ENCODE measurements at regions not wholly inside any gene's neighbourhood (a gene's known extent, or its start where the extent isn't known, plus 50 kb on each side); places are given as distances from the start of the nearest gene placed in this dataset.

DNA sequence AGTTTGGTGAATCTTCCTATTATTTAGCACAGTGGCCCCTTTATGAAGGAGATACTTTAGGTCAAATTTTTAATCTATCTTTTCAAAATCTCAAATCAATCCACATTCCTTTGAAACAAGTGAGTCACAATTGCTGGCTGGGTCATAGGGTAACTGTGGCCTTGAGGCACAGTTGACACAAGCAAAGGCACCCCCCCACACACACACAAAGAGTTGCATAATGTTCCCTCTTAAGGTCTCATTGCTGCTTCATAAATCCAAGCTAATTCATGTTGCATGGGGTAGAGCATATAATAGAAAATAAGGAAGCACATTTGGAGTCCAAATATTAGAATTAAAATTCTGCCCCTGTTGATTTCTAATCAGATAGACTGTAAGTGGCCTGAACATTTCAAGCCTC is 171.5 kb downstream of the DLEU7 start:
- Histone ChIP-seq H3K4me1 (ENCODE audit: insufficient read depth, low read length) (no peaks in the 10 kb centered on the region), H3K36me3 (ENCODE audit: insufficient read depth, low read depth, low read length) (no peaks in the 10 kb centered on the region), H3K9ac (ENCODE audit: low read depth, low read length) (no peak overlapping the region), H3K4me3 (ENCODE audit: low read length) (no peak overlapping the region), H3K27ac (ENCODE audit: low read length) (no peak overlapping the region), H3K9me3 (ENCODE audit: insufficient read depth, low read depth, low read length) (no peaks in the 10 kb centered on the region), H3K27me3 (ENCODE audit: insufficient read depth, low read length) (no peaks in the 10 kb centered on the region)

DNA sequence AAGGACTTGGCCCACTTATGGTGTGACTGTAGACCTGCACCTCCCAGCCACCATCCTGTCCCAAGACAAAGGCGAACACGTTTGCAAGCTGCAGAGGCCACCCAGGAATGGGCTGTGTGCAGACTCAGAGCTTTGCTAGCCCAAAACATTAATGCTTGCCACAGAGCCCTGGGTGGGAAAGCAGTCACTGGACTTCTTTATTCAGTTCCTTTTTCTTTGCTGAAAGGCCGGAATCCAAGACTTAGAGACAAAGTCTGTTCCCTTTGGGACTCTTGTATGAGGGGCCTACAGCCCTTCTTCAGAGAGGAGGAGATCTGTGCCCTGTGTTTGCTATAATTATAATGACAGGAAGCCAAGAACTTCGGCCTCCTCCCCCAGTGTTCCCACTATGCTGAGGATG is 167.8 kb downstream of the DLEU7 start:
- Histone ChIP-seq H3K27ac (ENCODE audit: low read length) (no peak overlapping the region), H3K9ac (ENCODE audit: low read depth, low read length) (no peak overlapping the region), H3K4me1 (ENCODE audit: insufficient read depth, low read length) (no peaks in the 10 kb centered on the region), H3K36me3 (ENCODE audit: insufficient read depth, low read depth, low read length) (no peaks in the 10 kb centered on the region), H3K9me3 (ENCODE audit: insufficient read depth, low read depth, low read length) (no peaks in the 10 kb centered on the region), H3K4me3 (ENCODE audit: low read length) (no peak overlapping the region), H3K27me3 (ENCODE audit: insufficient read depth, low read length) (no peaks in the 10 kb centered on the region)

DNA sequence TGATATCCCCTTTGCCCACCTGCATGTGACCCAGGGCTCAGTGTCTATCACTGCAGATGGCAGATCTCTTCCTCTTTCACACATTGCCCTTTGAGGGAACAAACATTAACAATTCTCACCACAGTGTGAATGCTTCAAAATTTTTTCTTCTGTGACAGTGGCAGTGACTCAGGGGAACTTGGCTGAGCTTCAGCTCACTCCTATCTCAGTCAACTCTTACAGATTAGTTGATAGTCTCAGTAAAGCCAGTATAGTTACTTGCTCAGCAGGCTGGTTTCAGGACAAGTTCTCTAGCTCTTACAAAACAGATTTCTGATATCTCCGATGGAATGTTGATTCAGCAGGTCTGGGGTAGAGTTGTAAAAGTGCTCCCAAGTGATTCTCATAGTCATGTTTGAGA is 166.9 kb downstream of the DLEU7 start:
- H3K4me3 ChIP-seq (ENCODE audit: low read length): no peak overlapping the region
- H3K9ac ChIP-seq (ENCODE audit: low read depth, low read length): no peak overlapping the region
- no peaks in the 10 kb centered on the region for H3K9me3 ChIP-seq (ENCODE audit: insufficient read depth, low read depth, low read length)
- no peaks in the 10 kb centered on the region for H3K27me3 ChIP-seq (ENCODE audit: insufficient read depth, low read length)
- H3K36me3 ChIP-seq (ENCODE audit: insufficient read depth, low read depth, low read length): no peaks in the 10 kb centered on the region
- H3K27ac ChIP-seq (ENCODE audit: low read length): no peak overlapping the region
- no peaks in the 10 kb centered on the region for H3K4me1 ChIP-seq (ENCODE audit: insufficient read depth, low read length)

DNA sequence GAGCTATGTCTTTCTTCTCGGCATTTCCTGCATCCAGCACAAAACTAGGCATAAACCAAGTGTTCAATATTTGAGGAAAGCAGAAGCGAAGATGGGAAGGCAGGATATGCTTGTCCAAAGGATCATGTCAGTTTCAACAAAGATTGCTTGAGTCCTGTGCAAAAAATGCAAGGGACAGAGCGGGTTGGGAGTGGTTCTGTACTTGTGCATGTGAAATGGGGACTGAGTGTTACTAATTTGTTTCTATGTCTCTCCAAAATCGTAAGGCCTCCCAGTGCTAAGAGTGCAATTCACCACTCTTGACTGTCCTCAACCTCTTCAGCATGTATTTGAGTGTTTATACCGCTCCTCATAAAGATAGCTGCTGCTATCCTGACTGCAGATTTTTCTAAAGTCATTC is 166.2 kb downstream of the DLEU7 start:
- Histone ChIP-seq H3K9ac (ENCODE audit: low read depth, low read length) (no peak overlapping the region), H3K27ac (ENCODE audit: low read length) (no peak overlapping the region), H3K9me3 (ENCODE audit: insufficient read depth, low read depth, low read length) (no peaks in the 10 kb centered on the region), H3K36me3 (ENCODE audit: insufficient read depth, low read depth, low read length) (no peaks in the 10 kb centered on the region), H3K27me3 (ENCODE audit: insufficient read depth, low read length) (no peaks in the 10 kb centered on the region), H3K4me3 (ENCODE audit: low read length) (no peak overlapping the region), H3K4me1 (ENCODE audit: insufficient read depth, low read length) (no peaks in the 10 kb centered on the region)

DNA sequence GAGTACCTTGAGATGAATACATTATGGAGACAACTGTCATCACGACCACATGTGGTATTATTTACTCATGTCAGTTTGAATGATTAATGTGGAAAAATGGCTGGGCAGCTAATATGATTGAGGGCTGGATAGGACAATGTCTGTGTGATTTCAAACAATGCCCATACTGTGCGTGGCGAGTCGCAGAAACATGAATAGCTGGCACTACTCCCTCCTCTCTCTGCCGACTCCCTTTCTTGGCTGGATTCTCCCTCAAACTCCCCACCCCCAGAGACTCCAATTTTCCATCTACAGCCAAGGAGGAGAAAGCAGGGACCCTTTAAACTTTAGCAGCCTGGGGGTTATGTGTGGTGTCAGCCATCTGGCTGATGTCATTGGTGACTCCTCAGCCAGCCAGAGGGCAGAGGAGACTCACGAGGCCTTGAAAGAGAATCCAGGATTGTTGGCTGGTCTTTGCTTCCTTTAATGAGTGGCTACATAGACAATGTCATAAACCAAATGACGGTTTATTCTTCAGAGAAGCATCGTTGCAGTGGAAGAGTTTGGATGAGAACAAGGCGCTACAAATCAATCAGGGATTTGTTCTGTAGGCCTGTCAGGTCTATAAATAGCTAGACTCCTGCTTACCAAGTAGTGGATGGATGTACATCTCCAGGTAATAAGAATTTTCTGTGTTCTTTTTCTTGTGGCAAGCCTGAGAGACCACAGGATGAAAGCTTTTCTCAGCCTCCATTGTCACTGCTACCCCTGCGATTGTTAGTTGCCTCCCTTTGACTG is 165.6 kb downstream of the DLEU7 start:
- no peaks in the 10 kb centered on the region for H3K27me3 ChIP-seq (ENCODE audit: insufficient read depth, low read length)
- H3K4me1 ChIP-seq (ENCODE audit: insufficient read depth, low read length): no peaks in the 10 kb centered on the region; the same call in 1 of the 2 replicates
- no peaks in the 10 kb centered on the region for H3K36me3 ChIP-seq (ENCODE audit: insufficient read depth, low read depth, low read length)
- no peaks in the 10 kb centered on the region for H3K9me3 ChIP-seq (ENCODE audit: insufficient read depth, low read depth, low read length)
- no peak overlapping the region for H3K9ac ChIP-seq (ENCODE audit: low read depth, low read length)
- no peak overlapping the region for H3K4me3 ChIP-seq (ENCODE audit: low read length)
- H3K27ac ChIP-seq (ENCODE audit: low read length): no peak overlapping the region

DNA sequence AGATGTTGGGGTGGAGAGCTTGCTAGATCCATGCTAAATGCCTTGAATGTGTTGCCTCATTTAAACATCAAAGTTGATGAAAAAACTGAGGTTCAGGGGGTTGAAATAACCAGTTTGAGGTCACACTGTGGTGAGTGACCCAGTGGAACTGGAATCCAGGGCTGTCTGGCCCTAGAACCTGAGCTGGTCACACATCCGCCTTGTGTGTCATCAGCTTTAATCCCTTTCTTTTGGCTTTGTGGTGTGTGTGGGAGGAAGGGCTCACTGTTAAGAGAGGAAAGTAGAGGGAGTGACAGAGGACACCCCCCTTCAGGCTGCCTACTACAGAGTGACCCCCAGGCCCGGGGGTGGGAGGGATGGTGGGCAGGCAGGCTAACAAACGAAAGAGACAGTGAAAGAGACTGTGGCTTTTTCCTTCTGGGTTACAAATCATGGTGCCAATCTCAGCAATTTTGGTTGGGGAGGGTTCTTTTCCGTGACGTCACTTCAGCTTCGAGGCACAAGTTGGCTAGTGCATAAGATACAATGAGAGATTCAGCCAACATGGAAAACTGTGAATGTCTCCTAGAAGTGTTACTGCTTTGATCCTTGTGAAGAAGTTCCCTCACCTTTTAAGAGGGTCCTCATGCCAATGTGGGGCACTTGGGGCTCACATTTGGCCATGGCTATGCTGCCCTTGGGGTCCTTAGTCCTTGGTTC is 164.9 kb downstream of the DLEU7 start:
- no peak overlapping the region for H3K27ac ChIP-seq (ENCODE audit: low read length)
- no peaks in the 10 kb centered on the region for H3K9me3 ChIP-seq (ENCODE audit: insufficient read depth, low read depth, low read length)
- no peaks in the 10 kb centered on the region for H3K27me3 ChIP-seq (ENCODE audit: insufficient read depth, low read length)
- H3K9ac ChIP-seq (ENCODE audit: low read depth, low read length): no peak overlapping the region
- no peaks in the 10 kb centered on the region; the same call in 1 of the 2 replicates for H3K4me1 ChIP-seq (ENCODE audit: insufficient read depth, low read length)
- no peak overlapping the region for H3K4me3 ChIP-seq (ENCODE audit: low read length)
- no peaks in the 10 kb centered on the region for H3K36me3 ChIP-seq (ENCODE audit: insufficient read depth, low read depth, low read length)

DNA sequence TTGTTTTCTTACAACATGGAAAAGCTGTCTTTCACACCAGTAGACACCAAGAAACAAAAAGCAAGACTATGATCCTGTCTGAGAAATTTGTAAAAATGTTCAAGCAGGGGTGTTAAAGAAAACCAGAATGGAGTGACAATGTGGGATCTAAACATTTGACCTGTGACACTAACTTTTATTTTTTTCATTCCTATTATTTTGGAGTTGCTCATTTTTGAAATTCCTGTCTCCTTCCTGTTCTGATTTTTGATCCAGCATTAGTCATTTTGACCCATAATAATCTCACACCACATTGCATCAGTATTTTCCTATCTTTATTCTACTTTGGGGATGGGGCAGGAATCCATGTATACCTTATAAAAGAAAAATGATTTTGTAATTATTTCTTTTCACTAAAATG is 164.2 kb downstream of the DLEU7 start:
- Histone ChIP-seq H3K27me3 (ENCODE audit: insufficient read depth, low read length) (no peaks in the 10 kb centered on the region), H3K36me3 (ENCODE audit: insufficient read depth, low read depth, low read length) (no peaks in the 10 kb centered on the region), H3K4me3 (ENCODE audit: low read length) (no peak overlapping the region), H3K9me3 (ENCODE audit: insufficient read depth, low read depth, low read length) (no peaks in the 10 kb centered on the region), H3K4me1 (ENCODE audit: insufficient read depth, low read length) (no peaks in the 10 kb centered on the region; the same call in 1 of the 2 replicates), H3K27ac (ENCODE audit: low read length) (no peak overlapping the region), H3K9ac (ENCODE audit: low read depth, low read length) (no peak overlapping the region)

DNA sequence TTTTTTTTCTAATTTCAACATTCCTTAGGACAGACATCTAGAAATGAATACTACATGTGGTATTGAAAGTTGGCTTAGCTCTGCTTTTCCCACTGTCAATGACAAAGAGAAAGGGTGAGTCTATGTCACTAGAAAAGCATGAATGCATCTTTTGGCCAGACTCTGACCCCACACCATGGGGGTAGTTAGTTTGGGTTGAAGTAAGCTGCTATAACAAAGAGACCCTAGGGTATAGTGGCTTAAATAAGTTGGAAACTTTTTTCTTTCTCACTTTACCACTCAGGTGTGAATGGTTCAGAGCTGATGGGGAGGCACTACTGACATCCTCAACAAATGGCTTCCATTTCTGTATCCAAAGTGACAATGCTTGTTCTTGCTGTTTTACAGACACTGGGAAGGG is 161.5 kb downstream of the DLEU7 start:
- Histone ChIP-seq H3K9me3 (ENCODE audit: insufficient read depth, low read depth, low read length) (no peaks in the 10 kb centered on the region), H3K36me3 (ENCODE audit: insufficient read depth, low read depth, low read length) (no peaks in the 10 kb centered on the region), H3K27me3 (ENCODE audit: insufficient read depth, low read length) (no peaks in the 10 kb centered on the region), H3K4me1 (ENCODE audit: insufficient read depth, low read length) (peaks cover 6% of the 10 kb centered on the region; the same call in 1 of the 2 replicates), H3K27ac (ENCODE audit: low read length) (no peak overlapping the region), H3K9ac (ENCODE audit: low read depth, low read length) (no peak overlapping the region), H3K4me3 (ENCODE audit: low read length) (no peak overlapping the region)

DNA sequence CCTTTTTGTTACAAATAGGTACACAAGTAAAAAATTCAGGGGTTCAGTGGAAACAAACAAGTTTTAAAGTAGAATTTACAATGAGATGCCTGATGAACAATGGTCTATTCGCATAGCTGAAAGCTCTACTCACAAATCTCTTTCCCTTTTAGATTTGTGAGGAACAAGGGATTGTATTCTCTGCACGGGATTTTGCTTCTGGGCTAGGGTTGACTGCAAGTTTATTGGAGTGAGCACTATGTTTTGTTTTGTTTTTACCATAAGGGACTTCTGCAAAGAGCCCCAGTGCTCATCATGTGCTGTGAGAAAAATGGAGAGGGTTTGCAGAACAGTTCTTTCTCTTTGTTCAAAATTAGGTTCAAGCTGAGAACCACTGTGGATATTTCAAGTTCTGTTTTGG is 160.5 kb downstream of the DLEU7 start:
- Histone ChIP-seq H3K36me3 (ENCODE audit: insufficient read depth, low read depth, low read length) (no peaks in the 10 kb centered on the region), H3K9me3 (ENCODE audit: insufficient read depth, low read depth, low read length) (no peaks in the 10 kb centered on the region), H3K27ac (ENCODE audit: low read length) (no peak overlapping the region), H3K4me3 (ENCODE audit: low read length) (no peak overlapping the region), H3K9ac (ENCODE audit: low read depth, low read length) (no peak overlapping the region), H3K27me3 (ENCODE audit: insufficient read depth, low read length) (no peaks in the 10 kb centered on the region), H3K4me1 (ENCODE audit: insufficient read depth, low read length) (peaks cover 6% of the 10 kb centered on the region; the same call in 1 of the 2 replicates)

DNA sequence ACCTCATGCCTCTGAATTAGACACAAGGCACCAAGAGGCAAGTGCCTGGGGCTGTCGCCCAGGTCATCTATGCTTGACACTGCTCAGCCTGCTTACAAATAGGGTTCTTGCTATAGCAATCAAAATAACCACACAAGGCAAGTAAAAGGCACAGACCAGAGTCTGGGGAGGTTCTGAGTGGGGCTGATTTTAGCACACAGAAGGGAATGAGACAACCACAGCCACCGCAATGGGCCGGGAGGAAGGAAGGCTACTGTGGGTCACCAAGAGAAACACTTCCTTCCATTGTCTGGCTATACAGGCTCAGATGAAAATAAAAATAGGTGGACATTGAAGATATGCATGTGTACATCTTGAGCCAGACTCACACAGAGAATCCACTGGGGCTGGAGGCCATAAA is 159.1 kb downstream of the DLEU7 start:
- no peaks in the 10 kb centered on the region for H3K27me3 ChIP-seq (ENCODE audit: insufficient read depth, low read length)
- H3K36me3 ChIP-seq (ENCODE audit: insufficient read depth, low read depth, low read length): no peaks in the 10 kb centered on the region
- H3K27ac ChIP-seq (ENCODE audit: low read length): no peak overlapping the region
- H3K4me1 ChIP-seq (ENCODE audit: insufficient read depth, low read length): peaks cover 6% of the 10 kb centered on the region; the same call in 1 of the 2 replicates
- no peaks in the 10 kb centered on the region for H3K9me3 ChIP-seq (ENCODE audit: insufficient read depth, low read depth, low read length)
- H3K4me3 ChIP-seq (ENCODE audit: low read length): no peak overlapping the region
- H3K9ac ChIP-seq (ENCODE audit: low read depth, low read length): no peak overlapping the region

DNA sequence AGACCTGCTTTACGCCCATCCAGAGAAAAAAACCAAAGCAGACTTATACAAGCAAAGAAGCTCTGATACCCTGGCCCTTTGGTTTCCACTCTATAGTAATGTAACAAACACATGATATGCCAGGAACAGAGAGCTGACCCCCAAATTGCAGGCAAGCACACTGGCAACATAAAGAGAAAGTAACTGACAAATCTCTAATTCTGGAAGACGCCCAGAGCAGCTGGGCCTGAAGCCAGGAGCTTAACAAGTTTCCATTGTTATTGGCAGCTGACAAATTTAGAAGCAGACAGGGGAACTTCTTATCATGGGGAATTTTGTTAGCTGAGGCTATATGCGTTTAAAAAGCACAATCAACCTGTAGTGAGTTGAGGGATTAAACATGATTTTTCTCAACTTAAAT is 158.0 kb downstream of the DLEU7 start:
- Histone ChIP-seq H3K27me3 (ENCODE audit: insufficient read depth, low read length) (no peaks in the 10 kb centered on the region), H3K9me3 (ENCODE audit: insufficient read depth, low read depth, low read length) (no peaks in the 10 kb centered on the region), H3K4me1 (ENCODE audit: insufficient read depth, low read length) (peaks cover 6% of the 10 kb centered on the region; the same call in 1 of the 2 replicates), H3K36me3 (ENCODE audit: insufficient read depth, low read depth, low read length) (no peaks in the 10 kb centered on the region), H3K27ac (ENCODE audit: low read length) (no peak overlapping the region), H3K4me3 (ENCODE audit: low read length) (no peak overlapping the region), H3K9ac (ENCODE audit: low read depth, low read length) (no peak overlapping the region)

DNA sequence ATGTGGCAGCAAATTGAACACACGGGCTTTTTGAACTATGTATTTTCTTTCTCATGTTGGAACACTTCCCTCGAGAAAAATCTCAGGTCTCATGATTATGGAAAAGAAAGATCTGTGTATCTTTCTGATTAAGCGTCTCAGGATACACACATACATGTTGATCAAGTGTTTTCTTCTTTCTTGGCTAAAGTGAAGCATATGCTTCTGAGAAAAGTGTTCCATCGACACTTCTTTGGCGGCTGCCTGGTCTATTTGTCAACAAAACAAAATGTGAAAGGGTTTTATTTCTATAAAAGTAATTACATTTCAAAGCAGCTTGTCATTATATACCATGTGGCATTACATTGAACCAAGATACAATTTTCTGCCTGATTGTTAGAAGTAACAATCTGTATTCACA is 157.5 kb downstream of the DLEU7 start:
- Histone ChIP-seq H3K4me3 (ENCODE audit: low read length) (no peak overlapping the region), H3K4me1 (ENCODE audit: insufficient read depth, low read length) (peaks cover 6% of the 10 kb centered on the region; the same call in 1 of the 2 replicates), H3K9ac (ENCODE audit: low read depth, low read length) (no peak overlapping the region), H3K9me3 (ENCODE audit: insufficient read depth, low read depth, low read length) (no peaks in the 10 kb centered on the region), H3K36me3 (ENCODE audit: insufficient read depth, low read depth, low read length) (no peaks in the 10 kb centered on the region), H3K27me3 (ENCODE audit: insufficient read depth, low read length) (no peaks in the 10 kb centered on the region), H3K27ac (ENCODE audit: low read length) (no peak overlapping the region)

Data from iPS-20b (cell line).